WTC11 (cell line): ENCODE measurements at regions not wholly inside any gene's neighbourhood (a gene's known extent, or its start where the extent isn't known, plus 50 kb on each side); places are given as distances from the start of the nearest gene placed in this dataset.

ENCODE experiments used
- ATF2 ChIP-seq: sonication (generic); formaldehyde crosslinking; IDR thresholded peaks from 2 replicates; pipeline ENCODE4 v1.8.1; 2022; ENCODE audit warnings: low read depth, missing genetic modification reagents, borderline replicate concordance
- CREB1 ChIP-seq: sonication (generic); formaldehyde crosslinking; IDR thresholded peaks from 2 replicates; pipeline ENCODE4 v1.8.0; 2023; ENCODE audit warnings: mild to moderate bottlenecking, missing genetic modification reagents
- FOXK1 ChIP-seq: sonication (generic); formaldehyde crosslinking; IDR thresholded peaks from 2 replicates; pipeline ENCODE4 v1.8.0; 2022; ENCODE audit warnings: mild to moderate bottlenecking, moderate library complexity, missing genetic modification reagents
- IRF1 ChIP-seq: sonication (generic); formaldehyde crosslinking; IDR thresholded peaks from 2 replicates; pipeline ENCODE4 v1.8.0; 2023; ENCODE audit warnings: missing genetic modification reagents
- JUN ChIP-seq: sonication (generic); formaldehyde crosslinking; IDR thresholded peaks from 2 replicates; pipeline ENCODE4 v1.8.0; 2023; ENCODE audit warnings: mild to moderate bottlenecking, missing genetic modification reagents
- MAX ChIP-seq: sonication (generic); formaldehyde crosslinking; IDR thresholded peaks from 2 replicates; pipeline ENCODE4 v1.8.0; 2022; ENCODE audit warnings: mild to moderate bottlenecking, missing genetic modification reagents
- NFYB ChIP-seq: sonication (generic); formaldehyde crosslinking; conservative IDR thresholded peaks from 2 replicates; pipeline ENCODE4 v1.8.0; 2022; ENCODE audit warnings: low read depth, missing genetic modification reagents
- ZNF121 ChIP-seq: sonication (generic); formaldehyde crosslinking; IDR thresholded peaks from 2 replicates; pipeline ENCODE4 v1.8.0; 2023; ENCODE audit warnings: missing genetic modification reagents
- TF ChIP-seq, protein P1 (sequence below): fragments of 200-600 bp; IDR thresholded peaks from 2 replicates; pipeline ENCODE4 v1.8.0; 2022; ENCODE audit warnings: antibody characterized with exemption
- TF ChIP-seq, protein P2 (sequence below): sonication (generic); formaldehyde crosslinking; IDR thresholded peaks from 2 replicates; pipeline ENCODE4 v1.8.0; 2022; ENCODE audit warnings: mild to moderate bottlenecking, missing genetic modification reagents
- TF ChIP-seq, protein P3 (sequence below): sonication (generic); formaldehyde crosslinking; IDR thresholded peaks from 2 replicates; pipeline ENCODE4 v1.8.1; 2023; ENCODE audit warnings: mild to moderate bottlenecking, missing genetic modification reagents, moderate library complexity

- TF ChIP-seq ZNF121 (CRISPR knock-in tag), result no peak
- TF ChIP-seq ATF2 (CRISPR knock-in tag), result no peak
- no peak for TF ChIP-seq NFYB (CRISPR knock-in tag)
- TF ChIP-seq CREB1 (CRISPR knock-in tag), result no peak
- TF ChIP-seq, protein P1, sequence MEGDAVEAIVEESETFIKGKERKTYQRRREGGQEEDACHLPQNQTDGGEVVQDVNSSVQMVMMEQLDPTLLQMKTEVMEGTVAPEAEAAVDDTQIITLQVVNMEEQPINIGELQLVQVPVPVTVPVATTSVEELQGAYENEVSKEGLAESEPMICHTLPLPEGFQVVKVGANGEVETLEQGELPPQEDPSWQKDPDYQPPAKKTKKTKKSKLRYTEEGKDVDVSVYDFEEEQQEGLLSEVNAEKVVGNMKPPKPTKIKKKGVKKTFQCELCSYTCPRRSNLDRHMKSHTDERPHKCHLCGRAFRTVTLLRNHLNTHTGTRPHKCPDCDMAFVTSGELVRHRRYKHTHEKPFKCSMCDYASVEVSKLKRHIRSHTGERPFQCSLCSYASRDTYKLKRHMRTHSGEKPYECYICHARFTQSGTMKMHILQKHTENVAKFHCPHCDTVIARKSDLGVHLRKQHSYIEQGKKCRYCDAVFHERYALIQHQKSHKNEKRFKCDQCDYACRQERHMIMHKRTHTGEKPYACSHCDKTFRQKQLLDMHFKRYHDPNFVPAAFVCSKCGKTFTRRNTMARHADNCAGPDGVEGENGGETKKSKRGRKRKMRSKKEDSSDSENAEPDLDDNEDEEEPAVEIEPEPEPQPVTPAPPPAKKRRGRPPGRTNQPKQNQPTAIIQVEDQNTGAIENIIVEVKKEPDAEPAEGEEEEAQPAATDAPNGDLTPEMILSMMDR, result no peak
- TF ChIP-seq MAX (CRISPR knock-in tag), result no peak
- TF ChIP-seq FOXK1 (CRISPR knock-in tag), result no peak
- TF ChIP-seq, protein P2, sequence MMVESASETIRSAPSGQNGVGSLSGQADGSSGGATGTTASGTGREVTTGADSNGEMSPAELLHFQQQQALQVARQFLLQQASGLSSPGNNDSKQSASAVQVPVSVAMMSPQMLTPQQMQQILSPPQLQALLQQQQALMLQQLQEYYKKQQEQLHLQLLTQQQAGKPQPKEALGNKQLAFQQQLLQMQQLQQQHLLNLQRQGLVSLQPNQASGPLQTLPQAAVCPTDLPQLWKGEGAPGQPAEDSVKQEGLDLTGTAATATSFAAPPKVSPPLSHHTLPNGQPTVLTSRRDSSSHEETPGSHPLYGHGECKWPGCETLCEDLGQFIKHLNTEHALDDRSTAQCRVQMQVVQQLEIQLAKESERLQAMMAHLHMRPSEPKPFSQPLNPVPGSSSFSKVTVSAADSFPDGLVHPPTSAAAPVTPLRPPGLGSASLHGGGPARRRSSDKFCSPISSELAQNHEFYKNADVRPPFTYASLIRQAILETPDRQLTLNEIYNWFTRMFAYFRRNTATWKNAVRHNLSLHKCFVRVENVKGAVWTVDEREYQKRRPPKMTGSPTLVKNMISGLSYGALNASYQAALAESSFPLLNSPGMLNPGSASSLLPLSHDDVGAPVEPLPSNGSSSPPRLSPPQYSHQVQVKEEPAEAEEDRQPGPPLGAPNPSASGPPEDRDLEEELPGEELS (CRISPR knock-in tag), result no peak
- TF ChIP-seq, protein P3, sequence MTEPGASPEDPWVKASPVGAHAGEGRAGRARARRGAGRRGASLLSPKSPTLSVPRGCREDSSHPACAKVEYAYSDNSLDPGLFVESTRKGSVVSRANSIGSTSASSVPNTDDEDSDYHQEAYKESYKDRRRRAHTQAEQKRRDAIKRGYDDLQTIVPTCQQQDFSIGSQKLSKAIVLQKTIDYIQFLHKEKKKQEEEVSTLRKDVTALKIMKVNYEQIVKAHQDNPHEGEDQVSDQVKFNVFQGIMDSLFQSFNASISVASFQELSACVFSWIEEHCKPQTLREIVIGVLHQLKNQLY (CRISPR knock-in tag), result no peak
- no peak for TF ChIP-seq JUN (CRISPR knock-in tag)
- TF ChIP-seq IRF1 (CRISPR knock-in tag), result no peak
Measured at GRCh38 chr10:117740088-117740487, 197.5 kb downstream of the EMX2 start.
